DMS53 (cell line): ENCODE measurements at regions not wholly inside any gene's neighbourhood (a gene's known extent, or its start where the extent isn't known, plus 50 kb on each side); places are given as distances from the start of the nearest gene placed in this dataset.
"Not testable (repeated sequence)": the region's sequence is repeated elsewhere in the genome, so short reads cannot be mapped to it uniquely, and the experiment has no call there.

Experiments used
- DNase-seq: peaks from one replicate; lab custom pipeline; 2025; lab: John Stamatoyannopoulos, UW

- no peak for DNase-seq
Measured at GRCh38 chr11:100584201-100584985, 102.7 kb upstream of the ARHGAP42 start.

- no peak for DNase-seq
Measured at GRCh38 chr11:100585728-100586127, 101.4 kb upstream of the ARHGAP42 start.

GRCh38 chr11:100586361-100587101, 100.6 kb upstream of the ARHGAP42 start:
- no peak for DNase-seq

- no peak for DNase-seq
Measured at GRCh38 chr11:100592619-100593260, 94.3 kb upstream of the ARHGAP42 start.

- DNase-seq: no peak
Measured at GRCh38 chr11:100593291-100593690, 93.8 kb upstream of the ARHGAP42 start.

GRCh38 chr11:100594320-100594719, 92.8 kb upstream of the ARHGAP42 start:
- DNase-seq: no peak

- no peak for DNase-seq
Measured at GRCh38 chr11:100600941-100601340, 86.1 kb upstream of the ARHGAP42 start.

- no peak for DNase-seq
Measured at GRCh38 chr11:100602716-100603115, 84.4 kb upstream of the ARHGAP42 start.

- DNase-seq: not testable (repeated sequence)
Measured at GRCh38 chr11:100607761-100608160, 79.3 kb upstream of the ARHGAP42 start.

GRCh38 chr11:100612766-100613165, 74.3 kb upstream of the ARHGAP42 start:
- DNase-seq: no peak

- no peak for DNase-seq
Measured at GRCh38 chr11:100618914-100619313, 68.2 kb upstream of the ARHGAP42 start.

- peak; percentile 23 for DNase-seq
Measured at GRCh38 chr11:100619484-100619883, 67.6 kb upstream of the ARHGAP42 start.

- DNase-seq: no peak
Measured at GRCh38 chr11:100622404-100622803, 64.7 kb upstream of the ARHGAP42 start.

- DNase-seq: no peak
Measured at GRCh38 chr11:100624346-100624745, 62.7 kb upstream of the ARHGAP42 start.

- DNase-seq: no peak
Measured at GRCh38 chr11:100625041-100625440, 62.0 kb upstream of the ARHGAP42 start.

- peak; percentile 41 for DNase-seq
Measured at GRCh38 chr11:100629671-100630070, 57.4 kb upstream of the ARHGAP42 start.

- no peak for DNase-seq
Measured at GRCh38 chr11:100630898-100631297, 56.2 kb upstream of the ARHGAP42 start.

GRCh38 chr11:100631316-100631715, 55.8 kb upstream of the ARHGAP42 start:
- no peak for DNase-seq

GRCh38 chr11:100632941-100633452, 54.1 kb upstream of the ARHGAP42 start:
- DNase-seq: peak; percentile 83

GRCh38 chr11:100635194-100635593, 51.9 kb upstream of the ARHGAP42 start:
- no peak for DNase-seq

- no peak for DNase-seq
Measured at GRCh38 chr11:100636536-100636935, 50.6 kb upstream of the ARHGAP42 start.
